SK-N-SH treated with all-trans-retinoic acid at 6 μM for 48 hours (cell line): ENCODE measurements at regions not wholly inside any gene's neighbourhood (a gene's known extent, or its start where the extent isn't known, plus 50 kb on each side); places are given as distances from the start of the nearest gene placed in this dataset.
A peak's percentile ranks its signal among the peaks of the same experiment; 100 is the strongest.

Source experiments
- ATAC-seq: fragments of 200-7000 bp; cut with Tn5 transposase; 3 replicates; pipeline ENCODE4 v1.9.1; 2020; ENCODE audit warnings: mild to moderate bottlenecking, moderate library complexity
- BACH2 ChIP-seq: fragments of 250-450 bp; sonication (Bioruptor Pico); IDR thresholded peaks from 2 replicates; pipeline ENCODE4 v1.9.0; 2021; ENCODE audit warnings: mild to moderate bottlenecking, borderline replicate concordance
- CREB5 ChIP-seq: fragments of 250-450 bp; sonication (Bioruptor Pico); IDR thresholded peaks from 2 replicates; pipeline ENCODE4 v1.5.1; 2020; ENCODE audit warnings: low read depth, mild to moderate bottlenecking, moderate library complexity
- CSDC2 ChIP-seq: fragments of 250-450 bp; sonication (Bioruptor Pico); IDR thresholded peaks from 2 replicates; pipeline ENCODE4 v1.5.0; 2020; ENCODE audit warnings: mild to moderate bottlenecking, moderate library complexity
- ISL1 ChIP-seq: fragments of 250-450 bp; sonication (Bioruptor Pico); IDR thresholded peaks from 2 replicates; pipeline ENCODE4 v2.1.2; 2022; ENCODE audit warnings: mild to moderate bottlenecking, moderate library complexity
- TCF4 ChIP-seq: fragments of 250-450 bp; sonication (Bioruptor Pico); IDR thresholded peaks from 2 replicates; pipeline ENCODE4 v1.8.0; 2021; ENCODE audit warnings: mild to moderate bottlenecking, moderate library complexity, borderline replicate concordance
- TOX ChIP-seq: fragments of 250-450 bp; sonication (Bioruptor Pico); IDR thresholded peaks from 2 replicates; pipeline ENCODE4 v1.8.0; 2021; ENCODE audit warnings: mild to moderate bottlenecking, moderate library complexity, borderline replicate concordance
- ZC3H10 ChIP-seq: fragments of 250-450 bp; sonication (Bioruptor Pico); IDR thresholded peaks from 2 replicates; pipeline ENCODE4 v1.5.1; 2021; ENCODE audit warnings: mild to moderate bottlenecking, moderate library complexity
- ZFP3 ChIP-seq: fragments of 250-450 bp; sonication (Bioruptor Pico); IDR thresholded peaks from 2 replicates; pipeline ENCODE4 v1.5.0; 2020; ENCODE audit warnings: mild to moderate bottlenecking, moderate library complexity
- ZNF565 ChIP-seq: fragments of 450-650 bp; formaldehyde crosslinking; conservative IDR thresholded peaks from 2 replicates; pipeline ENCODE4 v1.5.0; 2020; ENCODE audit warnings: low read depth, mild to moderate bottlenecking, moderate library complexity
- ZNF8 ChIP-seq: fragments of 450-650 bp; formaldehyde crosslinking; IDR thresholded peaks from 2 replicates; pipeline ENCODE4 v1.5.0; 2020; ENCODE audit warnings: mild to moderate bottlenecking, moderate library complexity
- TF ChIP-seq, protein P1 (sequence below): fragments of 250-450 bp; sonication (Bioruptor Pico); IDR thresholded peaks from 2 replicates; pipeline ENCODE4 v1.8.0; 2020; ENCODE audit warnings: mild to moderate bottlenecking, moderate library complexity, borderline replicate concordance
- TF ChIP-seq, protein P2 (sequence below): fragments of 250-450 bp; sonication (Bioruptor Pico); IDR thresholded peaks from 2 replicates; pipeline ENCODE4 v1.8.0; 2021; ENCODE audit warnings: low read depth, mild to moderate bottlenecking, moderate library complexity, borderline replicate concordance
- TF ChIP-seq, protein P3 (sequence below): fragments of 250-450 bp; sonication (Bioruptor Pico); IDR thresholded peaks from 2 replicates; pipeline ENCODE4 v1.5.1; 2021; ENCODE audit warnings: mild to moderate bottlenecking, moderate library complexity
- TF ChIP-seq, protein P4 (sequence below): fragments of 250-450 bp; sonication (Bioruptor Pico); IDR thresholded peaks from 2 replicates; pipeline ENCODE4 v1.5.0; 2020; ENCODE audit warnings: mild to moderate bottlenecking, moderate library complexity

DNA sequence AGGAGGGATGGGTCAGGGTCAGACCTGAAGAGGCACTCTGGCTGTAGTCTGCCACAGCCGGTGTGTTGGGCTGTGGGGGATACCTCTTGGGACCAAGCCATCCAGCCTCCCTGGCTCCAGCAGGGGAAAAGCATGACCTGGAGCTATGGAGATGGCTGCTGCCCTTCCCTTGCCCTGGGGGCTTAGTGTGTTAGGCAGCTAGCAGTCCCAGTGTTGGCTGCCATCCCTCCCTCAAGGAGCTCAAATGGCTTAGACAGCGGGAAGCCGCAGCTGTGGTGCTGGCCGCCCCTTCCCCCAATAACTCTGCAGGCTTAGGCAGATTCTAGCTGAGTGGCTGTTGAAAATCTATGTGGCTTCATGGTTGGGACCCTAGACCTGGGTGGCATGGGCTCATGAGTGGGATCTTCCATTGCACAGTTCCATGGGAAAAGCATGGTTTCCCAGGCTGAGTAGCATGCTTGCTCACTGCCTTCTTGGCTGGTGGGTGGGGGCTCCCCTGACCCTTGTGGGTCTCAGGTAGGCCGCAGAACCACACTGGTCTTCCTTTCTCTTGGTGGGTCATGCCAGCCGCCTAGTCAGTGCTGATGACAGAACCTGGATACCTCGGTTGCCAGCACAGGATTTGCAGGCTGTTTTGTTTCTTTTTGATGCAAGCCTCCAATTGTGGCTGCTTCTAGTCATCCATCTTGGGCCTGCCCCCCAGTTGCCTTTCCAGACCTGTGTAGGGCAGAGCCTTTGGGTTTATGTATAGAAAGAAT lies 69.0 kb upstream of the AHI1 start:
- no peak for ATAC-seq
- no peak for TF ChIP-seq ZNF8 (CRISPR knock-in tag)
- TF ChIP-seq, protein P1, sequence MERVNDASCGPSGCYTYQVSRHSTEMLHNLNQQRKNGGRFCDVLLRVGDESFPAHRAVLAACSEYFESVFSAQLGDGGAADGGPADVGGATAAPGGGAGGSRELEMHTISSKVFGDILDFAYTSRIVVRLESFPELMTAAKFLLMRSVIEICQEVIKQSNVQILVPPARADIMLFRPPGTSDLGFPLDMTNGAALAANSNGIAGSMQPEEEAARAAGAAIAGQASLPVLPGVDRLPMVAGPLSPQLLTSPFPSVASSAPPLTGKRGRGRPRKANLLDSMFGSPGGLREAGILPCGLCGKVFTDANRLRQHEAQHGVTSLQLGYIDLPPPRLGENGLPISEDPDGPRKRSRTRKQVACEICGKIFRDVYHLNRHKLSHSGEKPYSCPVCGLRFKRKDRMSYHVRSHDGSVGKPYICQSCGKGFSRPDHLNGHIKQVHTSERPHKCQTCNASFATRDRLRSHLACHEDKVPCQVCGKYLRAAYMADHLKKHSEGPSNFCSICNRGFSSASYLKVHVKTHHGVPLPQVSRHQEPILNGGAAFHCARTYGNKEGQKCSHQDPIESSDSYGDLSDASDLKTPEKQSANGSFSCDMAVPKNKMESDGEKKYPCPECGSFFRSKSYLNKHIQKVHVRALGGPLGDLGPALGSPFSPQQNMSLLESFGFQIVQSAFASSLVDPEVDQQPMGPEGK (CRISPR knock-in tag) = no peak
- no peak for TF ChIP-seq TCF4 (CRISPR knock-in tag)
- TF ChIP-seq, protein P2, sequence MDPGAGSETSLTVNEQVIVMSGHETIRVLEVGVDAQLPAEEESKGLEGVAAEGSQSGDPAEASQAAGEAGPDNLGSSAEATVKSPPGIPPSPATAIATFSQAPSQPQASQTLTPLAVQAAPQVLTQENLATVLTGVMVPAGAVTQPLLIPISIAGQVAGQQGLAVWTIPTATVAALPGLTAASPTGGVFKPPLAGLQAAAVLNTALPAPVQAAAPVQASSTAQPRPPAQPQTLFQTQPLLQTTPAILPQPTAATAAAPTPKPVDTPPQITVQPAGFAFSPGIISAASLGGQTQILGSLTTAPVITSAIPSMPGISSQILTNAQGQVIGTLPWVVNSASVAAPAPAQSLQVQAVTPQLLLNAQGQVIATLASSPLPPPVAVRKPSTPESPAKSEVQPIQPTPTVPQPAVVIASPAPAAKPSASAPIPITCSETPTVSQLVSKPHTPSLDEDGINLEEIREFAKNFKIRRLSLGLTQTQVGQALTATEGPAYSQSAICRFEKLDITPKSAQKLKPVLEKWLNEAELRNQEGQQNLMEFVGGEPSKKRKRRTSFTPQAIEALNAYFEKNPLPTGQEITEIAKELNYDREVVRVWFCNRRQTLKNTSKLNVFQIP (CRISPR knock-in tag) = no peak
- no peak for TF ChIP-seq ISL1 (CRISPR knock-in tag)
- no peak for TF ChIP-seq TOX (CRISPR knock-in tag)
- TF ChIP-seq ZNF565 = no peak
- TF ChIP-seq BACH2 (CRISPR knock-in tag) = no peak
- TF ChIP-seq, all 23 proteins: peak for 0

GRCh38 chr6:135567375-135568083 lies 70.0 kb upstream of the AHI1 start:
- TF ChIP-seq, protein P2 (CRISPR knock-in tag) = no peak
- TF ChIP-seq ZC3H10 (CRISPR knock-in tag) = no peak
- ATAC-seq = no peak

DNA sequence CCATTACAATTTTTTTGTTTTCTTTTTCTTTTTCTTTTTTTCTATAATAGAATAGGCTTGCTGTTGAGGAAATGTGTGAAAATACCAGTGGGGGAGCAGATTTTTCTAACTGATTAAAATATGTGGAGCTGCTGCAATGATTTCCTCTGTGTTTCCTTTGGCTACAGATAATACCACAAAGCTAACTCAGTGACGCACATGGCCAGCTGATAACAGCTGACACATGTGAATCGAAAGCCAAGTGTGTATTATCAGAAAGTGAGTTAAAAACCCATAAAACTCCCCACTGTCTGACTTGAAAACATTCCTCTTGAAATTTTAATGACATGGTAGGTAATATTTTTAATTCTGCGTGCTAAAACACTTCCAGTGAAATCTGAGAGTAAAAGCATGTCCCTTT lies 70.8 kb upstream of the AHI1 start:
- TF ChIP-seq, protein P3, sequence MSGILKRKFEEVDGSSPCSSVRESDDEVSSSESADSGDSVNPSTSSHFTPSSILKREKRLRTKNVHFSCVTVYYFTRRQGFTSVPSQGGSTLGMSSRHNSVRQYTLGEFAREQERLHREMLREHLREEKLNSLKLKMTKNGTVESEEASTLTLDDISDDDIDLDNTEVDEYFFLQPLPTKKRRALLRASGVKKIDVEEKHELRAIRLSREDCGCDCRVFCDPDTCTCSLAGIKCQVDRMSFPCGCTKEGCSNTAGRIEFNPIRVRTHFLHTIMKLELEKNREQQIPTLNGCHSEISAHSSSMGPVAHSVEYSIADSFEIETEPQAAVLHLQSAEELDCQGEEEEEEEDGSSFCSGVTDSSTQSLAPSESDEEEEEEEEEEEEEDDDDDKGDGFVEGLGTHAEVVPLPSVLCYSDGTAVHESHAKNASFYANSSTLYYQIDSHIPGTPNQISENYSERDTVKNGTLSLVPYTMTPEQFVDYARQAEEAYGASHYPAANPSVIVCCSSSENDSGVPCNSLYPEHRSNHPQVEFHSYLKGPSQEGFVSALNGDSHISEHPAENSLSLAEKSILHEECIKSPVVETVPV (CRISPR knock-in tag) = no peak
- TF ChIP-seq, protein P4, sequence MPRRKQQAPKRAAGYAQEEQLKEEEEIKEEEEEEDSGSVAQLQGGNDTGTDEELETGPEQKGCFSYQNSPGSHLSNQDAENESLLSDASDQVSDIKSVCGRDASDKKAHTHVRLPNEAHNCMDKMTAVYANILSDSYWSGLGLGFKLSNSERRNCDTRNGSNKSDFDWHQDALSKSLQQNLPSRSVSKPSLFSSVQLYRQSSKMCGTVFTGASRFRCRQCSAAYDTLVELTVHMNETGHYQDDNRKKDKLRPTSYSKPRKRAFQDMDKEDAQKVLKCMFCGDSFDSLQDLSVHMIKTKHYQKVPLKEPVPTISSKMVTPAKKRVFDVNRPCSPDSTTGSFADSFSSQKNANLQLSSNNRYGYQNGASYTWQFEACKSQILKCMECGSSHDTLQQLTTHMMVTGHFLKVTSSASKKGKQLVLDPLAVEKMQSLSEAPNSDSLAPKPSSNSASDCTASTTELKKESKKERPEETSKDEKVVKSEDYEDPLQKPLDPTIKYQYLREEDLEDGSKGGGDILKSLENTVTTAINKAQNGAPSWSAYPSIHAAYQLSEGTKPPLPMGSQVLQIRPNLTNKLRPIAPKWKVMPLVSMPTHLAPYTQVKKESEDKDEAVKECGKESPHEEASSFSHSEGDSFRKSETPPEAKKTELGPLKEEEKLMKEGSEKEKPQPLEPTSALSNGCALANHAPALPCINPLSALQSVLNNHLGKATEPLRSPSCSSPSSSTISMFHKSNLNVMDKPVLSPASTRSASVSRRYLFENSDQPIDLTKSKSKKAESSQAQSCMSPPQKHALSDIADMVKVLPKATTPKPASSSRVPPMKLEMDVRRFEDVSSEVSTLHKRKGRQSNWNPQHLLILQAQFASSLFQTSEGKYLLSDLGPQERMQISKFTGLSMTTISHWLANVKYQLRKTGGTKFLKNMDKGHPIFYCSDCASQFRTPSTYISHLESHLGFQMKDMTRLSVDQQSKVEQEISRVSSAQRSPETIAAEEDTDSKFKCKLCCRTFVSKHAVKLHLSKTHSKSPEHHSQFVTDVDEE (CRISPR knock-in tag) = 0 out of 2 replicates have a peak, but pooled peaks have one; percentile 54
- TF ChIP-seq CSDC2 (CRISPR knock-in tag) = no peak
- TF ChIP-seq ISL1 (CRISPR knock-in tag) = peak; percentile 34
- peak; percentile 80; the same call in 1 of the 2 replicates for TF ChIP-seq TCF4 (CRISPR knock-in tag)
- TF ChIP-seq ZFP3 (CRISPR knock-in tag) = peak; percentile 37; the same call in 1 of the 2 replicates
- TF ChIP-seq CREB5 (CRISPR knock-in tag) = peak; percentile 23; the same call in 1 of the 2 replicates
- no peak for ATAC-seq
